Effector CD4-positive, alpha-beta T cell (primary cell): ENCODE measurements at regions not wholly inside any gene's neighbourhood (a gene's known extent, or its start where the extent isn't known, plus 50 kb on each side); places are given as distances from the start of the nearest gene placed in this dataset.
"Not testable (repeated sequence)": the region's sequence is repeated elsewhere in the genome, so short reads cannot be mapped to it uniquely, and the experiment has no call there.

Experiments used
- DNase-seq: peaks from one replicate; pipeline ENCODE4 v3.0.0-alpha.2; 2020

DNA sequence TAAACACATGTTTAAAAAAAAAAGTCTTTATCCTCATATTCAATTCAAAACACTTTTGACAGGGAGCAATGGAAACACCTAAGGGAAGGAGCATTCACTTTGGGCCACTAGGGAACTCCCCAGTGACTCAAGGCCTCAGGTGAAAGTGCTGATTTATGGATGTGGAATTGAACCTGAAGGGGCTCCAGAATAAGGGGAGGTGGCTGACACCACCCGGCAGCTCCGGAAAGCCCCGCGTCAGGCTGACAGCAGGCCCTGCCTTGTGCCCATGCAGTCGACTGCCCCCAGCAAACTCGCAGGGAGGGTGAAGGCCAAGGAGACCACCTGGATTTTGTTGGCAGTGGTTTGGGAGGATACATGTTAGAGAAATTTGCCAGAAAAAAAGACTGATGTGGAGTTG lies 275.3 kb upstream of the NCKAP5 start:
- DNase-seq: no peak

DNA sequence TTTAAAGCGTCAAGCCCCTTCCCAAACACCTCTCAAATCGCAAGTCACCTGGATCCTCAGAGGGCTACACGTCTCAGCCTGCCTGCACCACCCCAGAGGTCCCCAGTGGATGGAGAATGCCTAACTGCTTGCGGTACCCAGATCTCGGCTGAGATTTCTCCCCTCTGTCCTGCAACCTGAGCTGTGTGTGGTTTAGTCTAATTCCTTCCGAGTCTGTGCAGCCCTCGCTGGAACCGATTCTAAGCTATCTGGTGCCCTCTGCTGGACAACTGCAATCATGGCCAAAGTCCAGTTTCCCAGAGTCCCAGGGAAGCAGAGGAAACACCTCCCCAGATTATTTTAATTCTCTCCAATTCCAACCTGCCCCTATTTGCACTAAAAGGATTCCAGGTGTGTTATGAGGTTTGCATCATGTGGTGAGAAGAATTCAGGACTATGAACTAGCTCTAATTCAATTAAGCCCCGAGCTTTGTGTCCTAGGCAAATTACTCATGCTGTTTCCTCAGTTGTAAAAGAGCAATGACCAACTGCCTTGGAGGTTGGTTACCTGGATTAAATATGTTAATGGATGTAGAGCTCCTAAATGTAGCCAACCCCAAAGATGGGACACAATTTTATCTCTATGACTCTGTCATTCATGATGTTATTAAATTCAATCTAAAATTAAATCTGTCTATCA lies 276.1 kb upstream of the NCKAP5 start:
- DNase-seq: peak; percentile 39

DNA sequence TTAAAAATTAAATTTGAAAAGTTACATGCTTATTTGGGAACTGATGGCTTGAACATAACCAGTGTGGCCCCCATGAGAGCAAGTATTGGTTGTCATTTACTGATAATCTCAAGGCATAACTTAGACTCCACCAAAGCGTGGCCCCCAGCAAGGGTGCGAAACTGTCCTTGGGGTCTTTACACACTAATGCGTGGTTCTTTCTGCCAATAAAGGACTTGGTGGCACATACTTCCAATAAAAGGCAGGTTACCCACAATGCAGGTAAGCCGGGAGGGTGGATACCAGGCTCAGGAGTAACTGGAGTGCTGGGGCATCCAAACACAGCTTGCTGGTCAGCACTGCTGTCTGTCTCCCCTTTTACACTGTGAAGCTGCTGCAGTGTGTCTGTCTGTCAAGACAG lies 278.2 kb upstream of the NCKAP5 start:
- no peak for DNase-seq

DNA sequence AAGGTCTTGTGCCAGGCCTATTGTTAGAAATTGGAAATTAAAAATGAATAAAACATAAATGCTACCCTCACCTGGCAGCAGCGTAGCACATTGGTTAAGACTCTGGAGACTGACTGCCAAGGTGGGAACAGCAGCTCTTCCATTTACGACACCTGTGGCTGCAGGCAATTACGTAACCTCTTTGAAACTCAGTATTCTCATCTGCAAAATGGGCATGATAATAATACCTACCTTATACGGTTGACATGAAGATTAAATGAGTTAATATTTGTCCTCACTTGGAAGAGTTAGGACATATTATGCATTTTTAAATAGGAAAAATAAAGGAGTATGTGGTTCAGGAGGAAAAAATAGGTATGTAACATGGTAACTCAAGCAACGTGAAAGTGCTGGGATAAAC lies 279.3 kb upstream of the NCKAP5 start:
- no peak for DNase-seq

DNA sequence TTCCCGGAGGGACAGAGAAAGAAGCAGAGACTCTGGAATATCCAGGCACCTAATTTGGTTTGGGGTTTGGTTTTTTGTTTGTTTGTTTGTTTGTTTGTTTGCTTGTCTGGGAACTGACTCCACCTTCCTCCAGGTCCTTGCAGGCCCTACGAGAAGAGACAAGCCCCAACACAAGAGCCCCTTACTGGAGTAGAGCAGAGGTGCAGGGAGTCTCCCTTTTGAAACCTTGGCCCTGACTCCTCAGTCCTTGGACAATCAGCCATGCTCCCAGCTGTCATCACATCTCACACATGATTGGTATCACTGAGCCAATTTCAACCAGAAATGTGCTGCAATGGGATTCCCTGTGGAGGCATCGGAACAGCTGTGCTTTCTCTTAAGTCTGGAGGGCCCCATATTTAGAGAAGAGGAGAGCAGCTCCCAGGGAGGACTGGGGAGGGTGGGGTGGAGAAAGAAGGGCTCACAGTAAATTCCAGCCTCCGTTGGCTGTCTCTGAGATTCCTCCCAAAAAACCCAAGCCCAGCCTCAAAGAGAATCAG lies 279.9 kb upstream of the NCKAP5 start:
- DNase-seq: no peak

DNA sequence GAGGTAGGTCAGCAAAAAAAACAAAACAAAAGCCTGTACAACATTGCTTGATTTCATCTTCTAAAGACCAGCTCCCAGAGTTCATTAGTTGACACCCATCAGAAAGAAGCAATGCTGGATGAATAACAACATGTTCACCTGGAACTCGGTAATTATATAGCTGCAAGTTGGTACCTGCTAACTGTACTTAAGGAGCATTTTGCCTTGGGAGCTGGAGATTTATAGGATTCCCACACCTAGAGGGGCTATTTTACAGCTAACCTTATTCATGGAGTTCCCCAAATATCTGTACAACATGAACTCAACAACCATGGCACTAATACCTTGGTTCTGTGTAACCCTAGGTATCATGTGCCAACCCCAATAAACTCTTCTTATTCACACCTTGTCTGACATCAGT lies 281.1 kb upstream of the NCKAP5 start:
- no peak for DNase-seq

DNA sequence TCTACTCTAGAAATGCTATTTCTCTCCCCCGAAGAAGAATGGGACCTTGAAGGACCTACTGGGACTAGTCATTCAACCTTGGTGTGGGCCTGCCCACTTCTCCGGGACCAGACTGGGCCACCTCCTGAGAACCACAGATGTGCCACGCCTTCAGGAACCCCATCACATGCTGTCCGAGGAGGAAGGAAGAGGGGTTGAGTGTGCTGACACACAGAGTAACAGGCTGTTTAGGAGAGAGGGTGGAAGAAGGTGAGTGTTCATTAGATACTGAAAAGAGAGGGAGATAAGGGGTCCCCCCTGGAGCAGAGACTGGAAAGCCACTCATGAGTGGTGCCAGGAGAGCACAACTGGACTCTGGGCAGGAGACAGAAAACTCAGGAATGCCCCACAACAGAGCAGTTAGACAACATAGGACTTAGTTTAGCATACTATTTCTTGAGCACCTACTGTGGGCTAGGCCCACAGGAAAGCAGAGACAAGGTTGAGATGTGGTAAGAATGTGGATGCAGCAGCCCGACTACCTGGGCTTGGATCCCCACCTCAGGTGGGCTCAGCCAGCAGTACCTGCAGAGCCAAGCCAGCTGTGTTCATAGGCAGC lies 286.4 kb upstream of the NCKAP5 start:
- DNase-seq: no peak

DNA sequence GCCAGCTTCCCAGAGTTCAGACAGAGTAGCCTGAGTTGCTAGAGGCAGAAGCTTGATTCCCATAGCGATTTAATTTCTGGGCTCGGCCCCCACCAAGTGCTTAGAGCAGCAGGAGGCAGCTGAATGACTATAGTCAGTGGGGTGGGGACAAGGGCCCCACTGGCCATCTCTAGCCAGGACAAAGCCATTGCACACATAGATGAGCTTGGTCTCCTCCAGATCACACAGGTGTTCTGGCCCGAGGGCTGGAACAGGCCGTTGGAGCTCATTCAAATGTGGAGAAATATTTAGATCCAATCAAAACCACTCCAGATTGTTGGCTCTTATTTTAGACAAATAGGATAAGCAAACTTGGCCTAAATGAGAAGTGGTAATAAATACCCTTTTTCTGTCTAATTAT lies 287.3 kb upstream of the NCKAP5 start:
- DNase-seq: no peak

DNA sequence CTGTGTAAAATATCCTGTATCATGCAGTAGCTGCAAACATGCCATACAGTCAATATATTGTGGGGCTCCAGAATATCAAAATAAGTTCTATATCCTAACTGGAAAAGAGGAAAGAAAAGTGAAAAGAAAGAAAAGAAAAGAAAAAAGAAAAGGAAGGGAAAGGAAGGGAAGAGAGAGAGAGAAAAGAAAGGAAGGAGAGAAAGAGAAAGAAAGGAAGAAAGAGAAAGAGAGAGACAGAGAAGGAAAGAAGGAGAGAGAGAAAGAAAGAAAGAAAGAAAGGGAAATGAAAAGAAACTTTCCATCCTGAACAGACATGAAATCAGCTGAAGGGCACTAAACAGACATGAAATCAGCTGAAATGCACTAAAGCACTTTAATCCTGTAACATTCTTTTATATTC lies 288.4 kb upstream of the NCKAP5 start:
- DNase-seq: no peak

DNA sequence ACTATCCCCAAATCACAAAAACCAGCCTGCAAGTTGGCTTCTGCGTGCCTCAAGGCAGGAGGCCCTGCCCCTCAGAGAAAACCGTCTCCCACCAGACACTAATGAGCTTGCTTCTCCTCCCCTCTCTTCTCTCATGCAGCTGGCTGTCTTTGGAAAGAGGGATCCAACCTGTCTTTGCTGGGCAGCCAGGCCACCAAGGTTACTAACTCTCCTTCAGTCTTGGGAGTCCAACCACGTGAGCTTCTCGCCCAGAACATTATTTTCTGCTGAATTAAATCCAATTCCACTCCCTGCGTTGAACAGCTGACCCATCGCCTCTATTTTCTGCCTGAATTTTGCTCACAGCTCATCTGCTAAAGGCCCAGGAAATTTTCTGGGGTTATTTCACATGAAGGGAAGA lies 291.3 kb upstream of the NCKAP5 start:
- no peak for DNase-seq

DNA sequence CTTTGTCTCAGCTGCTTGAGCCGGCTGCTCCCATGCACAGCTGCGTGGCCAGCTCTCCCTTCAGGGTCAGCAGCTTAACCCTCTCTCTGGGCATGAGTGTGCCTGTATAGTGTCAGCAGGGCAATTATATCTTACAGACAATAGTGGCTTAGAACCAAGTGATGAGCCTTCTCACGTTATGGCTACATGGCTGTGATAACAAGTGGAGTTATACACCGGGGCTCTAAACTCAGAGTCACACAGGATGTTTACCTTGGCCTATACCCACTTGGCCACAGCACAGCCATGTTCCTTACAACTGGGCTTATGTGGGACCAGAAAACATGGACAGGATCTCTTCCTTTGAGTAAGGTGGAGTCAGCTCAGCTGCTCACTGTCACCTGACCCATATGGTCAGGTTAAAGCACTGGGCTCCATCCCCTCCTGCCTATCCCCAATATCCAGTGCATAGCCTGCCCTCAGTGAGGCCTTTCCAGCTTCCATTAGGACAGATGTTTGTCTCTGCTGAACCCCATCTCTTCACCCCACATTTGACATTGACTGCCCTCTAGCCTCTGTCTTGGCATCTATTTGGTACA lies 294.2 kb upstream of the NCKAP5 start:
- no peak for DNase-seq

DNA sequence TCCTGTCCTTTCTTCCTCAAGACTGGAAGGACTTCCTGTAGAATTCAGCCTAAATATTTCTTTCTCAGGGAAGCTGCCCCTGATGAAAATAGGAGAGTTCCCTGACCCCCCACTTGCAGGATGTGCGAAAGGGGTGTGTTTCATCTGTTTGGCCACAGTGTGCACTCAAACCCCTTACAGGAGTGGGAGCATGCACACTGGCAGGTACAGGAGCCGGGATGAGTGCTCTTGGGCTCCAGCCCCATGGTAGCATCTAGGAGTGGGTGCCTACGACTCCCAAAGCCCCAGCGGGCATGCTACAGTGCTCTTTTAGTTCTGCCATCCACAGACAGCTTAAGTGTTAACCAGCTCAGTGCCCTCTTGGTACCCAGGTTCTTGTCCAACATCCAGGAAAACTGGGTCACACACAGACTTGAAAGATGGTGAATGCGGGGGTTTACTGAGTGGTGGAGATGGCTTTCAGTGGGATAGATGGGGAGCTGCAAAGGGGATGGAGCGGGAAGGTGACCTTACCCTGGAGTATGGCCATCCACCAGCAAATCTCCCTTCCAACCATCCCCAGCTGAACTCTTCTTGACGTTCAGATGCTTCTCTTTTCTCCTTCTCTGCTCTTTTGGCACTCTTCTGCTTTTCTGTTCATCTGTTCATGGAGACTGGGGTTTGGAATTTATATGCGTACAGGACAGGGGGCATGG lies 295.0 kb upstream of the NCKAP5 start:
- no peak for DNase-seq

DNA sequence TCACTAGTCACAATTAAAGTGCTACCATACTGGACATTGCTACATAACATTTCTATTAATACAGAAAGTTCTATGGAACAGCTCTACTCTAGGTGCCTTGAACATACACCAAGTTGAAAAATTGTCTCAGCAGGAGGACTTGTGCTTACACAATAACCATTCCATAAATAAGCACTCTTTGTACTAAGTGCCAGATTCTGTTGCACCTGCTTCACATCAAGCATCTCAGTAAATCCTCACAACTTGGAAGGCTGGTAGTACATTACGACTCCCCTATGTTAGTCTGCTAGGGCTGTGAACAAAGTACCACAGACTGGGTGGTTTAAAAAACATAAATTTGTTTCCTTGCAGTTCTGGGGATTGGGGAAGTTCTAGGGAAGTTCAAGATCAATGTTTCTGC lies 296.9 kb upstream of the NCKAP5 start:
- no peak for DNase-seq

DNA sequence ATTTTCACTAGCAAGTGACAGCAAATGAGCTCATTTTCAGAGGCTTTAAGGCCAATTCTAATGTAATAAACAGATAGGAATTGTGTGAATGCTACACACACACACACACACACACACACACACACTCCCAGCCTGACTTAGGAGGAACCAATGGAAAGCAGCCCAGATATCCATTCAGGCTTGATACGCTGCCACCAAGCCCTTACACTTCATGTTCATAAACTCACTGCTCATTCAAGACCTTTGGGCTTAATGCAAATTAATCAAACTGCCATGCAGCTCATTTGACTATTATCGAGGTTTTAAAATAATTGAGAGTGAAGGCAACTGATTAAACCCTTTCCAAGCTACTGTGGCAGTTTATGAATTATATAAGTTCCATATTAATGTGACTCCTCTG lies 298.9 kb upstream of the NCKAP5 start:
- no peak for DNase-seq

DNA sequence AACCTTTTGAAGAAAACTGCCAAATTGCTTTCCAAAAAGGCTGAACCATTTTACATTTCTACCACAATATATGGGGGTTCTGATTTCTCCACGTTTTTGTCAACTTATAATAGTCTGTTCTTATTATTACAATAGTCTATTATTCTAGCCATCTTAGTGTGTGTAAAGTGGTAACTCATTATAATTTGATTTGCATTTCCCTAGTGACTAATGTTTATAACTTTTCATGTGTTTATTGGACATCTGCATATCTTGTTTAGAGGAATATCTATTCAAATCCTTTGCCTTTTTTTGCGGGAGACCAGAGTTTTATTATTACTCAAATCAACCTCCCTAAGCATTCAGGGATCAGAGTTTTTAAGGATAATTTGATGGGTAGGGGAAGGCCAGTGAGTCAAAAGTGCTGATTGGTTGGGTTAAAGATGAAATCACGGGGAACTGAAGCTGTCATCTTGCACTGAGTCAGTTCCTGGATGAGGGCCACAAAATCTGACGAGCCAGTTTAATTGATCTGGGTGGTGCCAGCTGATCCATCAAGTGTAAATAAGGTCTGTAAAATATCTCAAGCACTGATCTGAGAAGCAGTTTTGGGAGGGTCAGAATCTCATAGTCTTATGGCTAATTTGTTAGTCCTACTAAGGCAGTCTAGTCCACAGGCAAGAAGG lies 303.4 kb upstream of the NCKAP5 start:
- no peak for DNase-seq

DNA sequence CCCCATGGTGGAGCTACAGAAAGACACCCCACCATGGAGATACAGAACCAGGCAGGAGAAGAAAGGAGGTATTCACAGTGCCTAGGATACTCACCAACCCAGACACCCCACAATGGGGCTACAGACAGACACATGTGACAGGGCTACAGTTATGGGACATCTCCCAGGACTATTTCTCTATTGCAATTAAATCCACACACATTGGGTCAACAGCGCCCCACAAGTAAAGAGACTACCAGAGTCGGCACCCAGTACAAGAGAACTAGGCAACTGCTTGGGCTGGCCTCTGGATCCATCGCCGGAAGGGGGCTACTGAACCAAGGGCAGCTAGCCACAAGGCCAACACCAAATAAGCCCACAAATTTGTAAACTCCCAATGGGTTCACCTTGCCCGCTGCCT lies 310.1 kb upstream of the NCKAP5 start:
- DNase-seq: no peak

DNA sequence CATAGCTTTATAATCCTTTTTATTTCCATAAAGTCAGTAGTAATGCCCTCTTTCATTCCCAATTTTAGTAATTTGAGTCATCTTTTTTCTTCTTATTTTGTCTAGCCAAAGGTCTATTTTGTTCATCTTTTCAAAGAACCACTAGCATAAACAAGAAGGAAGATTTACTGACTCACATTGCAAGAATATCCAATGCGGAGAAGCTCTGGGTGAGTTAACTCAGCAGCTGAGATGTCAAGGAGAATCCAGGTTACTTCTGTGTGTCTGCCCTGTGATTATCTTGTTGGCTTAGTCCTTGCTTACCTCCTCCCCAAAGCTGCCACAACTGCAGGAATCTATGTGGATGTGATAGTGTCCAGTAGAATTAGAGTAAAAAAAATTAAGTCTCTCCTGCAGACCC lies 311.4 kb upstream of the NCKAP5 start:
- no peak for DNase-seq

DNA sequence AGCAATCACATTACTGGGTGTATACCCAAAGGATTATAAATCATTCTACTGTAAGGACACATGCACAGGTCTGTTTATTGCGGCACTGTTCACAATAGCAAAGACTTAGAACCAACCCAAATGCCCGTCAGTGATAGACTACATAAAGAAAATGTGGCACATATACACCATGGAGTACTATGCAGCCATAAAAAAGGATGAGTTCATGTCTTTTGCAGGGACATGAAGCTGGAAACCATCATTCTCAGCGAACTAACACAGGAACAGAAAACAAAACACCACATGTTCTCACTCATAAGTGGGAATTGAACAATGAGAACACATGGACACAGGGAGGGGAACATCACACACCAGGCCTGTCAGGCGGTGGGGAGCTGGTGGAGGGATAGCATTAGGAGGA lies 313.9 kb upstream of the NCKAP5 start:
- DNase-seq: not testable (repeated sequence)

DNA sequence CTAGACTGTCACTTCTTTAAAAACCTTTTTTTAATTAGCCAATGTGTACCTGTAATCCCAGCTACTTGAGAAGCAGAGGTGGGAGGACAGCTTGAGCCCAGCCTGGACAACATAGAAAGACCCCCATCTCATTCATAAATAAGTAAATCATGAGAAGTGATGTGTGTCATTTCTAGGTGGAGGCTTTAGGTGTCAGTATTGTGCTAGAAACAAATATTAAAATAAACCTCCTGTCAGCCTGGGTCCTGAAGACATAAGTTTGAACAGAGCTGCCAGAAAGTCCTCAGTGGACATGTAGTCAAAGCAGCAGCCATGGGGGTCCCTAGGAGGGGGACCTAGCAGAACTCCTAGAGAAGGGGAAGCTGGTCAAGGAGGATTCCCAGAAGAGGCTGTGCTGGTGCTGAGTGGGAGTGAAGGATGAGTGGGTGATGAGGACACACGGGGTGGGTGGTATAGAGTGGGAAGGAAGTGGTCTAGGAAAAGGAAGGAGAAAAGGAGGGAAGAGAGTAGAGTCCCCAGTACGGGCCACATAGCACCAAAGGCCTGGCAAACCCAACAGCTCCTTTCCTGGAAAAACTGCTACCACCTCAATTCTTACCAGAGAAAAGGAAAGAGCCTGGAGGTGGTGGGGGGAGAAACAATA lies 316.6 kb upstream of the NCKAP5 start:
- no peak for DNase-seq

DNA sequence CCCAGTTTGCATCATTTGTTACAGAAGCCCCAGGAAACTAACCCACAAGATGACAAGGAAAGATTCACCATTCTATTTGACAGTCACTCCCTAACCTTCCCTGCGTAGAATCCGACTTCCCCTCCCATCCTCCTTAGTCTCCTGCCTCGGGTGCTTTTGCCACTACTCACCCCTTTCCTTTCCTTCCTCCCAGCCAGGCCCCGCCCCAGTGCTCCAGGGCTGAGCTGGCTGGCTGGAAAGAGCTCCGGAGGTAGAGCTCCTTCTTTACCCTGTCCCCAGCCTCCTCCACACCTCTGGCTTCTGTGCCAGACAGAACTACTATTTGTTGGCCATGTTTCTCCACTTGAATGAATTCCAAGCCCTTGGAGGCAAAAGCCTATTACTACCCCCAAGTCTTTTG lies 317.6 kb upstream of the NCKAP5 start:
- DNase-seq: no peak

DNA sequence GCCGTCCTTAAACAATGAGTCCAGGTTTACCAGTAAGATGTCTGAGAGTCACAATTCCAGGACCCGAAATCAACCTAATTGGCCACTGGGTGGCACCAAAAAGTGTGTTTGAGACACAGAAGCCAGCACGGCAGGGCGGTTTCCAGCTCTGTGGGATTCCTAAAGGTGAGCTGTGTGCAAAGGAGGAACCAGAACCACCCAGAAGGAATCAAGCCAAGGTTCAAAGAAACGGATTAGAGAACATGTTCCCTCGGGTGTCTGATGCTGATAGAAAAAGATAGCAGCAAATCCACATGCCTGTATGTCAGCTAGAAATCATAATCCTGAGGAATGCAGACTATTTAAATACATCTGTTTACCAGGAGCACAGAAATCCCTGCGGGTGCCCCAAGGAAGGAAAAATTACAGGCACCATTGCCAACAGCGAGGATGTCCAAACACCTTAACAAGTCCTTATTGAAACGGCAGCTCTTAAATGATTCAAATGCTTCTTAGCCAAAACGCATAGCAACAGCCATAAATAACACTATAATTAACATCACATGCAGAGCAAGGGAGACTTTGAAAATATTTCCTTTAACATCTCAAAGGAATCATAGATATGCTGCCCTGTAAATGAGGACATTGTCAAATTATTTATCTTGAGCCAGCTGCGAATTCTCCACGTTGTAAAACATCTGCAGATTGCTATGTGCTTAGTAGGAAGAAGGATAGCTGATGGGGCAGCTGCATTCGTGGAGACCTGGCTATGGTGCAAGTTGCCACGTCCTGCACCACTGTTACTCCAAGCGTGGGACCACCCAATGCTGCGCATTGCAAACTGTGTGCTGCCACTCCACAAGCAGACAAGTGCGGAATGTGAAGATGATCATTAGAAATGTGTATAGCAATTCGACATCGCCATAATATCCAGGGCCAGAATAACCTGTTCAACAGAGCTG lies 318.7 kb upstream of the NCKAP5 start:
- peak; percentile 31 for DNase-seq

DNA sequence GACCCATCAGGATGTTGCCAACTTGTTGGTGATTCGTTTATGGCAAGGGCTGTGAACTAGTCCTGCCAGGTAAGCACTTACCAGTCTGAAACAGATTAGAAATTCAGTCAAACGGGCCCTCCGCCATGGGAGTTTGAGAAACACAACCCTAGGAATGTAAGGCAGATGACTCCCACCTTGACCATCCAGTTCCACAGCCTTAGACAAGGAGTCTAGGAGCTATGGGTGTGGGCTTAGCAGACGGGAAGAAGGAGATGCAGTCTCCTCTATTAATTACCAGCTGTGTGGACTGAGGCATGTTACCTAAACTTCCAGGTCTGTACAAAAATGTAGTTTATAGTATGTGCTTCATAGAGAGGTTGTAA lies 319.4 kb upstream of the NCKAP5 start:
- DNase-seq: no peak
